GM23338 (cell line): ENCODE measurements at regions not wholly inside any gene's neighbourhood (a gene's known extent, or its start where the extent isn't known, plus 50 kb on each side); places are given as distances from the start of the nearest gene placed in this dataset.

Experiments used
- ATAC-seq: fragments of 200-7000 bp; cut with Tn5 transposase; 3 replicates; pipeline ENCODE4 v1.9.1; 2020
- DNase-seq: peaks from one replicate; pipeline ENCODE4 v3.0.0-alpha.2; 2015; ENCODE audit warnings: low spot score
- H2AFZ ChIP-seq: fragments of 200-600 bp; sonication (generic); 2 replicates; pipeline ENCODE4 v1.8.0; 2016; ENCODE audit warnings: antibody characterized with exemption, mild to moderate bottlenecking, moderate library complexity
- H3F3A ChIP-seq: fragments of 200-600 bp; sonication (generic); replicated peaks from 2 replicates; pipeline ENCODE4 v1.8.0; 2017; ENCODE audit warnings: antibody characterized with exemption, mixed run types, low read depth
- H3K27ac ChIP-seq: fragments of 200-600 bp; sonication (generic); 2 replicates; pipeline ENCODE4 v1.6.1; 2016; ENCODE audit warnings: low read depth
- H3K27me3 ChIP-seq: fragments of 200-600 bp; sonication (generic); 2 replicates; pipeline ENCODE4 v1.8.0; 2016; ENCODE audit warnings: mild to moderate bottlenecking, mixed run types, moderate library complexity; ENCODE audit not compliant: insufficient read depth
- H3K36me3 ChIP-seq: fragments of 200-600 bp; sonication (generic); 2 replicates; pipeline ENCODE4 v1.8.0; 2016; ENCODE audit warnings: mild to moderate bottlenecking; ENCODE audit not compliant: insufficient read depth
- H3K4me1 ChIP-seq: fragments of 200-600 bp; sonication (generic); 2 replicates; pipeline ENCODE4 v1.8.0; 2016; ENCODE audit warnings: mild to moderate bottlenecking, moderate library complexity; ENCODE audit not compliant: insufficient read depth
- H3K4me2 ChIP-seq: fragments of 200-600 bp; sonication (generic); 2 replicates; pipeline ENCODE4 v1.7.1; 2017; ENCODE audit warnings: mixed run types
- H3K4me3 ChIP-seq: fragments of 200-600 bp; sonication (generic); 2 replicates; pipeline ENCODE4 v1.6.1; 2016; ENCODE audit warnings: mixed run types
- H3K79me2 ChIP-seq: fragments of 200-600 bp; sonication (generic); replicated peaks from 2 replicates; pipeline ENCODE4 v1.8.0; 2017; ENCODE audit warnings: mild to moderate bottlenecking; ENCODE audit not compliant: insufficient read depth
- H3K9me2 ChIP-seq: fragments of 200-600 bp; sonication (generic); 2 replicates; pipeline ENCODE4 v1.8.0; 2017; ENCODE audit not compliant: insufficient read depth
- H4K20me1 ChIP-seq: fragments of 200-600 bp; sonication (generic); replicated peaks from 2 replicates; pipeline ENCODE4 v1.8.0; 2017; ENCODE audit warnings: mild to moderate bottlenecking; ENCODE audit not compliant: insufficient read depth
- H3K27ac Mint-ChIP-seq: 2 replicates; pipeline ENCODE4 v1.8.0; 2020; ENCODE audit warnings: inconsistent platforms, mild to moderate bottlenecking, moderate library complexity, mixed read lengths
- H3K27me3 Mint-ChIP-seq: 3 replicates; pipeline ENCODE4 v1.8.0; 2022; ENCODE audit warnings: low read depth, mild to moderate bottlenecking, moderate library complexity, mixed read lengths, inconsistent platforms; ENCODE audit not compliant: insufficient read depth, poor library complexity
- H3K36me3 Mint-ChIP-seq: 3 replicates; pipeline ENCODE4 v1.8.0; 2021; ENCODE audit warnings: low read depth, mild to moderate bottlenecking, inconsistent platforms, moderate library complexity, mixed read lengths
- H3K4me1 Mint-ChIP-seq: 3 replicates; pipeline ENCODE4 v1.8.0; 2020; ENCODE audit warnings: mild to moderate bottlenecking, inconsistent platforms, mixed read lengths
- H3K4me3 Mint-ChIP-seq: 3 replicates; pipeline ENCODE4 v1.8.0; 2021; ENCODE audit warnings: moderate library complexity, mild to moderate bottlenecking, inconsistent platforms, mixed read lengths
- H3K9me3 Mint-ChIP-seq: 3 replicates; pipeline ENCODE4 v1.8.0; 2020; ENCODE audit warnings: moderate library complexity, mild to moderate bottlenecking, inconsistent platforms, mixed read lengths
- CREB1 ChIP-seq: fragments of 250-450 bp; sonication (Bioruptor Pico); IDR thresholded peaks from 2 replicates; pipeline ENCODE4 v1.5.0; 2020; ENCODE audit warnings: low read depth, mild to moderate bottlenecking, moderate library complexity
- CTCF ChIP-seq, 2 experiments: fragments of 200-600 bp in 1 of 2; sonication (generic) in 1 of 2; conservative IDR thresholded peaks; 2 replicates each; pipeline versions ENCODE4 v1.5.1 to v1.6.1; 2016 to 2017; ENCODE audit warnings: antibody characterized with exemption in 2 of 2, low read depth in 2 of 2, mild to moderate bottlenecking in 2 of 2, moderate library complexity in 1 of 2
- EZH2 ChIP-seq: fragments of 200-600 bp; sonication (generic); IDR thresholded peaks from one replicate; pipeline ENCODE4 v1.8.0; 2017; ENCODE audit warnings: antibody characterized with exemption, mild to moderate bottlenecking, low read depth; ENCODE audit not compliant: unreplicated experiment
- EZH2phosphoT487 ChIP-seq: fragments of 200-600 bp; sonication (generic); IDR thresholded peaks from one replicate; pipeline ENCODE4 v1.8.1; 2018; ENCODE audit warnings: antibody characterized with exemption; ENCODE audit not compliant: unreplicated experiment
- JUNB ChIP-seq: IDR thresholded peaks from one replicate; pipeline ENCODE4 v1.6.1; 2016; ENCODE audit warnings: antibody characterized with exemption; ENCODE audit not compliant: unreplicated experiment
- NANOG ChIP-seq: IDR thresholded peaks from 2 replicates; pipeline ENCODE4 v1.6.1; 2016; ENCODE audit warnings: antibody characterized with exemption, borderline replicate concordance
- POLR2AphosphoS5 ChIP-seq: IDR thresholded peaks from 2 replicates; pipeline ENCODE4 v1.6.1; 2016; ENCODE audit warnings: antibody characterized with exemption, low read depth
- REST ChIP-seq: IDR thresholded peaks from one replicate; pipeline ENCODE4 v1.6.1; 2018; ENCODE audit warnings: antibody characterized with exemption; ENCODE audit not compliant: unreplicated experiment
- STAT1 ChIP-seq: IDR thresholded peaks from one replicate; pipeline ENCODE4 v1.6.1; 2016; ENCODE audit warnings: antibody characterized with exemption; ENCODE audit not compliant: unreplicated experiment
- ZNF114 ChIP-seq: fragments of 250-450 bp; sonication (Bioruptor Pico); IDR thresholded peaks from 2 replicates; pipeline ENCODE4 v1.5.0; 2020; ENCODE audit warnings: mild to moderate bottlenecking, moderate library complexity
- ZNF331 ChIP-seq: fragments of 250-450 bp; sonication (Bioruptor Pico); IDR thresholded peaks from 2 replicates; pipeline ENCODE4 v1.5.0; 2020; ENCODE audit warnings: low read depth, mild to moderate bottlenecking, moderate library complexity
- TF ChIP-seq, protein P1 (sequence below): fragments of 250-450 bp; sonication (Bioruptor Pico); IDR thresholded peaks from 2 replicates; pipeline ENCODE4 v1.5.0; 2020; ENCODE audit warnings: mild to moderate bottlenecking, moderate library complexity
- TF ChIP-seq, protein P2 (sequence below): IDR thresholded peaks from 2 replicates; pipeline ENCODE4 v1.6.1; 2016; ENCODE audit warnings: antibody characterized with exemption

DNA sequence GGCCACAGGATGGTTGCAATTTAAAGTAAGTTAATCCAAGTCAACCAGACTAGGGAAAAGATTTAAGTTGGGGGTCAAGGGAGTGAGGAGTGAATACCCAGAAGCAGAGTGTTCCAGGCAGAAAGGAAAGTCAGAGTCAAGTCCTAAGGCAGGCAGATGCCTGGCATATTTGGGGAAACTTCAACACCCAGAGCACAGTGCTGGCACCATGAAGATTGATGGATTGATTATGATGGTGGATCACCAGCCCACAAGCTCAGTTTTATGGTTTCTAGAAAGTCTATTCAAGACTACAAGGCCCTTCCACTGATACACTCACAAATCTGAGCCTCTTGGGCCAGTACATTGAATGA, 100.1 kb upstream of the DUSP10 start:
- ATAC-seq = no peak
- Histone ChIP-seq H3K4me2 (no peak overlapping the region), H3K27me3 (no peaks in the 10 kb centered on the region), H3K79me2 (no peaks in the 10 kb centered on the region), H3F3A (no peaks in the 10 kb centered on the region), H3K4me1 (no peaks in the 10 kb centered on the region), H2AFZ (no peak overlapping the region), H3K9me2 (peaks cover 3% of the 10 kb centered on the region; the same call in 1 of the 2 replicates), H3K36me3 (no peaks in the 10 kb centered on the region), H4K20me1 (no peaks in the 10 kb centered on the region), H3K27ac (no peak overlapping the region), H3K4me3 (no peak overlapping the region)
- Mint-ChIP-seq H3K27ac (no peak overlapping the region), H3K9me3 (no peaks in the 10 kb centered on the region), H3K27me3 (peaks cover 6% of the 10 kb centered on the region), H3K36me3 (no peaks in the 10 kb centered on the region), H3K4me1 (no peaks in the 10 kb centered on the region; the same call in 2 of the 3 replicates), H3K4me3 (no peak overlapping the region)
- TF ChIP-seq, protein P1, sequence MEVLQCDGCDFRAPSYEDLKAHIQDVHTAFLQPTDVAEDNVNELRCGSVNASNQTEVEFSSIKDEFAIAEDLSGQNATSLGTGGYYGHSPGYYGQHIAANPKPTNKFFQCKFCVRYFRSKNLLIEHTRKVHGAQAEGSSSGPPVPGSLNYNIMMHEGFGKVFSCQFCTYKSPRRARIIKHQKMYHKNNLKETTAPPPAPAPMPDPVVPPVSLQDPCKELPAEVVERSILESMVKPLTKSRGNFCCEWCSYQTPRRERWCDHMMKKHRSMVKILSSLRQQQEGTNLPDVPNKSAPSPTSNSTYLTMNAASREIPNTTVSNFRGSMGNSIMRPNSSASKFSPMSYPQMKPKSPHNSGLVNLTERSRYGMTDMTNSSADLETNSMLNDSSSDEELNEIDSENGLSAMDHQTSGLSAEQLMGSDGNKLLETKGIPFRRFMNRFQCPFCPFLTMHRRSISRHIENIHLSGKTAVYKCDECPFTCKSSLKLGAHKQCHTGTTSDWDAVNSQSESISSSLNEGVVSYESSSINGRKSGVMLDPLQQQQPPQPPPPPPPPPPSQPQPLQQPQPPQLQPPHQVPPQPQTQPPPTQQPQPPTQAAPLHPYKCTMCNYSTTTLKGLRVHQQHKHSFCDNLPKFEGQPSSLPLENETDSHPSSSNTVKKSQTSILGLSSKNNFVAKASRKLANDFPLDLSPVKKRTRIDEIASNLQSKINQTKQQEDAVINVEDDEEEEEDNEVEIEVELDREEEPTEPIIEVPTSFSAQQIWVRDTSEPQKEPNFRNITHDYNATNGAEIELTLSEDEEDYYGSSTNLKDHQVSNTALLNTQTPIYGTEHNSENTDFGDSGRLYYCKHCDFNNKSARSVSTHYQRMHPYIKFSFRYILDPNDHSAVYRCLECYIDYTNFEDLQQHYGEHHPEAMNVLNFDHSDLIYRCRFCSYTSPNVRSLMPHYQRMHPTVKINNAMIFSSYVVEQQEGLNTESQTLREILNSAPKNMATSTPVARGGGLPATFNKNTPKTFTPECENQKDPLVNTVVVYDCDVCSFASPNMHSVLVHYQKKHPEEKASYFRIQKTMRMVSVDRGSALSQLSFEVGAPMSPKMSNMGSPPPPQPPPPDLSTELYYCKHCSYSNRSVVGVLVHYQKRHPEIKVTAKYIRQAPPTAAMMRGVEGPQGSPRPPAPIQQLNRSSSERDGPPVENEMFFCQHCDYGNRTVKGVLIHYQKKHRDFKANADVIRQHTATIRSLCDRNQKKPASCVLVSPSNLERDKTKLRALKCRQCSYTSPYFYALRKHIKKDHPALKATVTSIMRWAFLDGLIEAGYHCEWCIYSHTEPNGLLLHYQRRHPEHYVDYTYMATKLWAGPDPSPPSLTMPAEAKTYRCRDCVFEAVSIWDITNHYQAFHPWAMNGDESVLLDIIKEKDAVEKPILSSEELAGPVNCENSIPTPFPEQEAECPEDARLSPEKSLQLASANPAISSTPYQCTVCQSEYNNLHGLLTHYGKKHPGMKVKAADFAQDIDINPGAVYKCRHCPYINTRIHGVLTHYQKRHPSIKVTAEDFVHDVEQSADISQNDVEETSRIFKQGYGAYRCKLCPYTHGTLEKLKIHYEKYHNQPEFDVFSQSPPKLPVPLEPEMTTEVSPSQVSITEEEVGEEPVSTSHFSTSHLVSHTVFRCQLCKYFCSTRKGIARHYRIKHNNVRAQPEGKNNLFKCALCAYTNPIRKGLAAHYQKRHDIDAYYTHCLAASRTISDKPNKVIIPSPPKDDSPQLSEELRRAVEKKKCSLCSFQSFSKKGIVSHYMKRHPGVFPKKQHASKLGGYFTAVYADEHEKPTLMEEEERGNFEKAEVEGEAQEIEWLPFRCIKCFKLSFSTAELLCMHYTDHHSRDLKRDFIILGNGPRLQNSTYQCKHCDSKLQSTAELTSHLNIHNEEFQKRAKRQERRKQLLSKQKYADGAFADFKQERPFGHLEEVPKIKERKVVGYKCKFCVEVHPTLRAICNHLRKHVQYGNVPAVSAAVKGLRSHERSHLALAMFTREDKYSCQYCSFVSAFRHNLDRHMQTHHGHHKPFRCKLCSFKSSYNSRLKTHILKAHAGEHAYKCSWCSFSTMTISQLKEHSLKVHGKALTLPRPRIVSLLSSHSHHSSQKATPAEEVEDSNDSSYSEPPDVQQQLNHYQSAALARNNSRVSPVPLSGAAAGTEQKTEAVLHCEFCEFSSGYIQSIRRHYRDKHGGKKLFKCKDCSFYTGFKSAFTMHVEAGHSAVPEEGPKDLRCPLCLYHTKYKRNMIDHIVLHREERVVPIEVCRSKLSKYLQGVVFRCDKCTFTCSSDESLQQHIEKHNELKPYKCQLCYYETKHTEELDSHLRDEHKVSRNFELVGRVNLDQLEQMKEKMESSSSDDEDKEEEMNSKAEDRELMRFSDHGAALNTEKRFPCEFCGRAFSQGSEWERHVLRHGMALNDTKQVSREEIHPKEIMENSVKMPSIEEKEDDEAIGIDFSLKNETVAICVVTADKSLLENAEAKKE = no peak
- no peak for TF ChIP-seq ZNF114 (CRISPR knock-in tag)
- TF ChIP-seq REST = no peak
- TF ChIP-seq CTCF (conservative IDR thresholded peaks at IDR 0.05; ENCODE audit: low read depth in 2 of 2) = no peak
- TF ChIP-seq, protein P2, sequence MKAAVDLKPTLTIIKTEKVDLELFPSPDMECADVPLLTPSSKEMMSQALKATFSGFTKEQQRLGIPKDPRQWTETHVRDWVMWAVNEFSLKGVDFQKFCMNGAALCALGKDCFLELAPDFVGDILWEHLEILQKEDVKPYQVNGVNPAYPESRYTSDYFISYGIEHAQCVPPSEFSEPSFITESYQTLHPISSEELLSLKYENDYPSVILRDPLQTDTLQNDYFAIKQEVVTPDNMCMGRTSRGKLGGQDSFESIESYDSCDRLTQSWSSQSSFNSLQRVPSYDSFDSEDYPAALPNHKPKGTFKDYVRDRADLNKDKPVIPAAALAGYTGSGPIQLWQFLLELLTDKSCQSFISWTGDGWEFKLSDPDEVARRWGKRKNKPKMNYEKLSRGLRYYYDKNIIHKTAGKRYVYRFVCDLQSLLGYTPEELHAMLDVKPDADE = no peak
- TF ChIP-seq POLR2AphosphoS5 = no peak
- TF ChIP-seq EZH2 = no peak
- TF ChIP-seq EZH2phosphoT487 = no peak
- TF ChIP-seq CREB1 (CRISPR knock-in tag) = no peak
- no peak for TF ChIP-seq STAT1
- TF ChIP-seq ZNF331 = no peak
- TF ChIP-seq NANOG = no peak
- TF ChIP-seq JUNB = no peak
- DNase-seq = no peak
